ENCODE measurements at regions not wholly inside any gene's neighbourhood (a gene's known extent, or its start where the extent isn't known, plus 50 kb on each side); places are given as distances from the start of the nearest gene placed in this dataset.

DNA sequence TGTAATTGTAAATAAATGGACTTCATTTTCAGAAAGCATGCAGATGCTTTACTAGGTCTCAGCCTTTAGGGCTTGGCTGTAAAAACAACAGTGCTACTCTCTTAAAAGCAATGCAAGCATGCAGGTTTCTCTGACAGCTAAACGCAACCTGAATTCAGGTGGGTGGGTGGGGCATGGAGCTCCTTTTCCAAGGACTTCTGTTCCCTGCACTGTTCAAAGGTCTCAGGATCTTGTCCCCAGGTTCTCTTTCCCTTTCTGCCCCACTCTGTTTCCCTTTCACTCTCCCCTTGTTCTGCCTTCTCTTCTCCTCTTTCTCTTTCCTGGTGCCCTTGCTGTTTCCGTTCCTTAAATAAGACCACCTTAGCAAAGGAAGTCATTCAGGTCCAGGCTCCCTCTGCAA lies 1527.5 kb upstream of the SLC10A2 start:
- TF ChIP-seq, protein P1, sequence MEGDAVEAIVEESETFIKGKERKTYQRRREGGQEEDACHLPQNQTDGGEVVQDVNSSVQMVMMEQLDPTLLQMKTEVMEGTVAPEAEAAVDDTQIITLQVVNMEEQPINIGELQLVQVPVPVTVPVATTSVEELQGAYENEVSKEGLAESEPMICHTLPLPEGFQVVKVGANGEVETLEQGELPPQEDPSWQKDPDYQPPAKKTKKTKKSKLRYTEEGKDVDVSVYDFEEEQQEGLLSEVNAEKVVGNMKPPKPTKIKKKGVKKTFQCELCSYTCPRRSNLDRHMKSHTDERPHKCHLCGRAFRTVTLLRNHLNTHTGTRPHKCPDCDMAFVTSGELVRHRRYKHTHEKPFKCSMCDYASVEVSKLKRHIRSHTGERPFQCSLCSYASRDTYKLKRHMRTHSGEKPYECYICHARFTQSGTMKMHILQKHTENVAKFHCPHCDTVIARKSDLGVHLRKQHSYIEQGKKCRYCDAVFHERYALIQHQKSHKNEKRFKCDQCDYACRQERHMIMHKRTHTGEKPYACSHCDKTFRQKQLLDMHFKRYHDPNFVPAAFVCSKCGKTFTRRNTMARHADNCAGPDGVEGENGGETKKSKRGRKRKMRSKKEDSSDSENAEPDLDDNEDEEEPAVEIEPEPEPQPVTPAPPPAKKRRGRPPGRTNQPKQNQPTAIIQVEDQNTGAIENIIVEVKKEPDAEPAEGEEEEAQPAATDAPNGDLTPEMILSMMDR (IDR thresholded peaks at IDR 0.05; ENCODE audit: low read depth, low read length, poor library complexity, severe bottlenecking): no peak
- no peak for TF ChIP-seq EZH2phosphoT487 (IDR thresholded peaks at IDR 0.05; ENCODE audit: borderline replicate concordance, low read length)
